GM21423 (cell line): ENCODE measurements at regions not wholly inside any gene's neighbourhood (a gene's known extent, or its start where the extent isn't known, plus 50 kb on each side); places are given as distances from the start of the nearest gene placed in this dataset.
A peak's percentile ranks its signal among the peaks of the same experiment; 100 is the strongest.

Experiments
- ATAC-seq: cut with Tn5 transposase; IDR thresholded peaks from one replicate; pipeline ENCODE4 v1.9.1; 2021; ENCODE audit warnings: mild to moderate bottlenecking, moderate library complexity; ENCODE audit not compliant: unreplicated experiment

GRCh38 chr10:10819206-10819856, 198.3 kb upstream of the CELF2 start:
- no peak for ATAC-seq

GRCh38 chr10:10821926-10822325, 195.7 kb upstream of the CELF2 start:
- no peak for ATAC-seq

- ATAC-seq: no peak
Observed at GRCh38 chr10:10824591-10825148, 193.0 kb upstream of the CELF2 start.

- no peak for ATAC-seq
Observed at GRCh38 chr10:10826125-10826524, 191.5 kb upstream of the CELF2 start.

- ATAC-seq: no peak
Observed at GRCh38 chr10:10828623-10829022, 189.0 kb upstream of the CELF2 start.

GRCh38 chr10:10829576-10829975, 188.1 kb upstream of the CELF2 start:
- no peak for ATAC-seq

GRCh38 chr10:10830293-10830986, 187.2 kb upstream of the CELF2 start:
- no peak for ATAC-seq

- ATAC-seq: no peak
Observed at GRCh38 chr10:10831085-10831484, 186.6 kb upstream of the CELF2 start.

- ATAC-seq: no peak
Observed at GRCh38 chr10:10833955-10834354, 183.7 kb upstream of the CELF2 start.

GRCh38 chr10:10844251-10844650, 173.4 kb upstream of the CELF2 start:
- ATAC-seq: no peak

- no peak for ATAC-seq
Observed at GRCh38 chr10:10845185-10845584, 172.5 kb upstream of the CELF2 start.

GRCh38 chr10:10845826-10846503, 171.7 kb upstream of the CELF2 start:
- ATAC-seq: no peak

GRCh38 chr10:10846504-10846900, 171.2 kb upstream of the CELF2 start:
- no peak for ATAC-seq

- no peak for ATAC-seq
Observed at GRCh38 chr10:10847387-10847786, 170.3 kb upstream of the CELF2 start.

- no peak for ATAC-seq
Observed at GRCh38 chr10:10848488-10849111, 169.1 kb upstream of the CELF2 start.

GRCh38 chr10:10849306-10849705, 168.4 kb upstream of the CELF2 start:
- no peak for ATAC-seq

- ATAC-seq: no peak
Observed at GRCh38 chr10:10850214-10850613, 167.5 kb upstream of the CELF2 start.

GRCh38 chr10:10852464-10852863, 165.2 kb upstream of the CELF2 start:
- no peak for ATAC-seq

- no peak for ATAC-seq
Observed at GRCh38 chr10:10853954-10854353, 163.7 kb upstream of the CELF2 start.

GRCh38 chr10:10854725-10855124, 162.9 kb upstream of the CELF2 start:
- ATAC-seq: no peak

- ATAC-seq: peak; percentile 74
Observed at GRCh38 chr10:10855151-10855581, 162.5 kb upstream of the CELF2 start.
